ENCODE measurements at regions not wholly inside any gene's neighbourhood (a gene's known extent, or its start where the extent isn't known, plus 50 kb on each side); places are given as distances from the start of the nearest gene placed in this dataset.

GRCh38 chr15:38853608-38854007, 289.0 kb upstream of the RASGRP1 start:
- H3K27me3 ChIP-seq (ENCODE audit: insufficient read depth, low read length), result no peaks in the 10 kb centered on the region
- H3K36me3 ChIP-seq (ENCODE audit: insufficient read depth, low read length), result no peaks in the 10 kb centered on the region
- no peak overlapping the region for H3K27ac ChIP-seq (ENCODE audit: low read depth, low read length)
- H4K20me1 ChIP-seq (ENCODE audit: insufficient read depth, low read length), result no peaks in the 10 kb centered on the region
- peak; percentile 47 for TF ChIP-seq CTCF (IDR thresholded peaks at IDR 0.05; ENCODE audit: extremely low read depth, low read depth, low read length)
- no peak overlapping the region for H2AFZ ChIP-seq (ENCODE audit: low read length)
- H3K4me2 ChIP-seq (ENCODE audit: insufficient read depth, low read length), result no peak overlapping the region
- H3K4me3 ChIP-seq (ENCODE audit: insufficient read depth, low read length), result no peak overlapping the region
- DNase-seq (ENCODE audit: insufficient read length, low spot score, missing footprints), result no peak
- H3K79me2 ChIP-seq (ENCODE audit: insufficient read depth, low read length), result no peaks in the 10 kb centered on the region
- H3K4me1 ChIP-seq (ENCODE audit: insufficient read depth, low read length), result peaks cover 3% of the 10 kb centered on the region
- no peaks in the 10 kb centered on the region for H3K9me3 ChIP-seq (ENCODE audit: low read depth, low read length)

- TF ChIP-seq CTCF (IDR thresholded peaks at IDR 0.05; ENCODE audit: extremely low read depth, low read depth, low read length), result no peak
- H3K36me3 ChIP-seq (ENCODE audit: insufficient read depth, low read length), result no peaks in the 10 kb centered on the region
- no peak overlapping the region for H3K27ac ChIP-seq (ENCODE audit: low read depth, low read length)
- no peaks in the 10 kb centered on the region for H3K9me3 ChIP-seq (ENCODE audit: low read depth, low read length)
- no peaks in the 10 kb centered on the region for H3K4me1 ChIP-seq (ENCODE audit: insufficient read depth, low read length)
- no peaks in the 10 kb centered on the region for H4K20me1 ChIP-seq (ENCODE audit: insufficient read depth, low read length)
- H3K4me3 ChIP-seq (ENCODE audit: insufficient read depth, low read length), result no peak overlapping the region
- no peak overlapping the region for H2AFZ ChIP-seq (ENCODE audit: low read length)
- H3K27me3 ChIP-seq (ENCODE audit: insufficient read depth, low read length), result no peaks in the 10 kb centered on the region
- H3K79me2 ChIP-seq (ENCODE audit: insufficient read depth, low read length), result no peaks in the 10 kb centered on the region
- no peak overlapping the region for H3K4me2 ChIP-seq (ENCODE audit: insufficient read depth, low read length)
- no peak for DNase-seq (ENCODE audit: insufficient read length, low spot score, missing footprints)
These were observed 289.9 kb upstream of the RASGRP1 start for GRCh38 chr15:38854506-38854905.

DNA sequence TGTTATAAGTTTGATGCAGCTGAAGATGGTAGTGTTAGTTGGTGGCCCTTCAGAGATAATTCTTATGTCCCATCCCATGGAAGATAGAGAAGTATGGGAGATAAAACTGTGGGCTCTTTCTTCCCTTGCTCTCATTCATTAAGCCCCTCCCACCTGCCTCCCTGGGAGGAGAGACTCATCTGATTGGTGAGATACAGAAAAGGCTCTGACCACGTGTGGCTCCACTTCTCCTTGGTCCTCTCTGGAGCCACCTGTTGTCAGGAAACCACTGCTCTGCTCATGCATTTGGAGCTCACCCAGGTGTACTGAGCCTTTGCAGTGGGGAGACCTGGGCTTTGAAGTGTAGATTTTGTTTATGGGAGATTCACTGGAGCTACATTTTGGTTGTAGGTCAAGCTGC, 293.2 kb upstream of the RASGRP1 start:
- Histone ChIP-seq H3K4me2 (ENCODE audit: insufficient read depth, low read length) (no peak overlapping the region), H3K4me3 (ENCODE audit: insufficient read depth, low read length) (no peak overlapping the region), H2AFZ (ENCODE audit: low read length) (no peak overlapping the region), H4K20me1 (ENCODE audit: insufficient read depth, low read length) (no peaks in the 10 kb centered on the region), H3K27ac (ENCODE audit: low read depth, low read length) (no peak overlapping the region), H3K36me3 (ENCODE audit: insufficient read depth, low read length) (no peaks in the 10 kb centered on the region), H3K27me3 (ENCODE audit: insufficient read depth, low read length) (no peaks in the 10 kb centered on the region), H3K79me2 (ENCODE audit: insufficient read depth, low read length) (no peaks in the 10 kb centered on the region), H3K9me3 (ENCODE audit: low read depth, low read length) (no peaks in the 10 kb centered on the region), H3K4me1 (ENCODE audit: insufficient read depth, low read length) (peaks cover 4% of the 10 kb centered on the region)
- TF ChIP-seq CTCF (IDR thresholded peaks at IDR 0.05; ENCODE audit: extremely low read depth, low read depth, low read length), result no peak
- DNase-seq (ENCODE audit: insufficient read length, low spot score, missing footprints), result no peak

- Histone ChIP-seq H3K9me3 (ENCODE audit: low read depth, low read length) (no peaks in the 10 kb centered on the region), H3K27ac (ENCODE audit: low read depth, low read length) (no peak overlapping the region), H3K36me3 (ENCODE audit: insufficient read depth, low read length) (no peaks in the 10 kb centered on the region), H4K20me1 (ENCODE audit: insufficient read depth, low read length) (no peaks in the 10 kb centered on the region), H3K4me2 (ENCODE audit: insufficient read depth, low read length) (no peak overlapping the region), H3K79me2 (ENCODE audit: insufficient read depth, low read length) (no peaks in the 10 kb centered on the region), H3K4me1 (ENCODE audit: insufficient read depth, low read length) (peaks cover 10% of the 10 kb centered on the region), H3K4me3 (ENCODE audit: insufficient read depth, low read length) (no peak overlapping the region), H3K27me3 (ENCODE audit: insufficient read depth, low read length) (no peaks in the 10 kb centered on the region), H2AFZ (ENCODE audit: low read length) (no peak overlapping the region)
- no peak for DNase-seq (ENCODE audit: insufficient read length, low spot score, missing footprints)
- TF ChIP-seq CTCF (IDR thresholded peaks at IDR 0.05; ENCODE audit: extremely low read depth, low read depth, low read length), result no peak
These were observed 295.0 kb upstream of the RASGRP1 start for GRCh38 chr15:38859574-38859973.

Measured in osteoblast (primary cell).